ENCODE measurements at regions not wholly inside any gene's neighbourhood (a gene's known extent, or its start where the extent isn't known, plus 50 kb on each side); places are given as distances from the start of the nearest gene placed in this dataset.

GRCh38 chr5:145233461-145233860, 601.7 kb downstream of the PRELID2 start:
- 4% methylated on average over 3 of the region's 3 CpGs for WGBS (ENCODE audit: low lambda C conversion rate)
- Histone ChIP-seq H3K27ac (ENCODE audit: extremely low read length, insufficient read depth, low read length) (no peak overlapping the region), H3K4me3 (replicated peaks in 1 of 3; ENCODE audit: insufficient read depth in 1 of 3, low read depth in 2 of 3, low read length in 3 of 3) (no peak overlapping the region), H3K79me2 (ENCODE audit: insufficient read depth, low read length) (no peaks in the 10 kb centered on the region), H3K36me3 (replicated peaks in 1 of 2; ENCODE audit: control insufficient read depth in 1 of 2, insufficient read depth in 2 of 2, low read length in 2 of 2) (no peaks in the 10 kb centered on the region), H3K4me1 (ENCODE audit: insufficient read depth, low read length) (no peaks in the 10 kb centered on the region), H2AFZ (ENCODE audit: low read length) (no peak overlapping the region), H3K9ac (ENCODE audit: insufficient read depth, low read depth, low read length) (no peak overlapping the region), H4K20me1 (ENCODE audit: insufficient read depth, low read length) (no peaks in the 10 kb centered on the region), H3K9me3 (ENCODE audit: low read length) (no peaks in the 10 kb centered on the region), H3K4me2 (ENCODE audit: low read depth, low read length) (no peak overlapping the region), H3K27me3 (ENCODE audit: control insufficient read depth in 1 of 2, insufficient read depth in 2 of 2, low read length in 2 of 2) (no peaks in the 10 kb centered on the region)
- in situ Hi-C loops (cut with HindIII; ENCODE audit: extremely low pct_ligation_motif_present, low pct_unique_long_range_greater_than_20kb) (loop anchor here (10.0 kb wide), 1 partner anchor 1029 kb away; no protein-coding TSS in a partner anchor), intact Hi-C loops (cut with micrococcal nuclease; ENCODE audit: unreplicated experiment) (loop anchor here (10.0 kb wide), 1 partner anchor 899 kb away; no protein-coding TSS in a partner anchor)
- ChIA-PET CTCF (ENCODE audit: low intra/inter-chr PET ratio, low total read pairs) (no interaction called here), POLR2A (no interaction called here)
- no peak for DNase-seq (ENCODE audit: low spot score)
- BruUV-seq (replicated peaks) = no TSS peak
- ATAC-seq = no peak
- no peak for TF ChIP-seq ZNF605 (CRISPR knock-in tag; IDR thresholded peaks at IDR 0.05)
- 0 out of 2 replicates have a peak, but pooled peaks have one; percentile 19 for TF ChIP-seq MAFG (CRISPR knock-in tag; IDR thresholded peaks at IDR 0.05)
- peak; percentile 83 to 88 for TF ChIP-seq MAFK (conservative IDR thresholded peaks at IDR 0.05 in 1 of 2, IDR thresholded peaks at IDR 0.05 in 1 of 2; ENCODE audit: low read length in 2 of 2)
- TF ChIP-seq MAFF (IDR thresholded peaks at IDR 0.05; ENCODE audit: low read depth, low read length) = peak; percentile 71
- no peak for TF ChIP-seq MXD3 (CRISPR knock-in tag; IDR thresholded peaks at IDR 0.05)
- no peak for TF ChIP-seq ZBTB7B (CRISPR knock-in tag; IDR thresholded peaks at IDR 0.05)
- no peak for FAIRE-seq

GRCh38 chr5:145230781-145231180, 604.4 kb downstream of the PRELID2 start:
- WGBS (ENCODE audit: low lambda C conversion rate) = 7% methylated on average over 2 of the region's 2 CpGs
- Histone ChIP-seq H3K9me3 (ENCODE audit: low read length) (no peaks in the 10 kb centered on the region), H3K27me3 (ENCODE audit: control insufficient read depth in 1 of 2, insufficient read depth in 2 of 2, low read length in 2 of 2) (no peaks in the 10 kb centered on the region), H3K36me3 (replicated peaks in 1 of 2; ENCODE audit: control insufficient read depth in 1 of 2, insufficient read depth in 2 of 2, low read length in 2 of 2) (no peaks in the 10 kb centered on the region), H3K27ac (ENCODE audit: extremely low read length, insufficient read depth, low read length) (no peak overlapping the region), H3K4me1 (ENCODE audit: insufficient read depth, low read length) (no peaks in the 10 kb centered on the region), H3K9ac (ENCODE audit: insufficient read depth, low read depth, low read length) (no peak overlapping the region), H3K4me2 (ENCODE audit: low read depth, low read length) (no peak overlapping the region), H4K20me1 (ENCODE audit: insufficient read depth, low read length) (no peaks in the 10 kb centered on the region), H2AFZ (ENCODE audit: low read length) (no peak overlapping the region), H3K79me2 (ENCODE audit: insufficient read depth, low read length) (no peaks in the 10 kb centered on the region), H3K4me3 (replicated peaks in 1 of 3; ENCODE audit: insufficient read depth in 1 of 3, low read depth in 2 of 3, low read length in 3 of 3) (no peak overlapping the region)
- no peak for DNase-seq (ENCODE audit: low spot score)
- intact Hi-C loops (cut with micrococcal nuclease; ENCODE audit: unreplicated experiment) (loop anchor here (10.0 kb wide), 1 partner anchor 896 kb away; no protein-coding TSS in a partner anchor), in situ Hi-C loops (cut with HindIII; ENCODE audit: extremely low pct_ligation_motif_present, low pct_unique_long_range_greater_than_20kb) (loop anchor here (10.0 kb wide), 1 partner anchor 1026 kb away; no protein-coding TSS in a partner anchor)
- no peak for TF ChIP-seq NR1H2 (CRISPR knock-in tag; IDR thresholded peaks at IDR 0.05; ENCODE audit: borderline replicate concordance, low read depth)
- no peak for TF ChIP-seq ZNF512B (CRISPR knock-in tag; IDR thresholded peaks at IDR 0.05; ENCODE audit: borderline replicate concordance)
- no peak for TF ChIP-seq MAZ (IDR thresholded peaks at IDR 0.05; ENCODE audit: borderline replicate concordance, low read depth, low read length)
- no peak for TF ChIP-seq MAZ (CRISPR knock-in tag; IDR thresholded peaks at IDR 0.05; ENCODE audit: low read depth)
- no peak for TF ChIP-seq ZNF800 (CRISPR knock-in tag; IDR thresholded peaks at IDR 0.05)
- TF ChIP-seq MXD3 (CRISPR knock-in tag; IDR thresholded peaks at IDR 0.05) = no peak
- TF ChIP-seq HNRNPH1 (optimal IDR thresholded peaks at IDR 0.05; ENCODE audit: low read depth, low read length) = no peak
- no peak for TF ChIP-seq POGZ (CRISPR knock-in tag; IDR thresholded peaks at IDR 0.05)
- TF ChIP-seq RFX1 (IDR thresholded peaks at IDR 0.05) = no peak
- BruUV-seq (replicated peaks) = no TSS peak
- ChIA-PET CTCF (ENCODE audit: low intra/inter-chr PET ratio, low total read pairs) (no interaction called here), POLR2A (no interaction called here)
- ATAC-seq = no peak
- no peak for FAIRE-seq

Measured in HepG2 (cell line).